Activated naive CD4-positive, alpha-beta T cell treated with anti-CD3 and anti-CD28 coated beads, Interleukin-2, amount 10 ng/mL, durations not matched to agents 7 days and 5 days (primary cell): ENCODE measurements at regions not wholly inside any gene's neighbourhood (a gene's known extent, or its start where the extent isn't known, plus 50 kb on each side); places are given as distances from the start of the nearest gene placed in this dataset.

ENCODE experiments used
- CTCF ChIA-PET: fragments of 350-600 bp; sonication (Branson Sonifier 250); formaldehyde crosslinking; loops from one replicate; lab custom pipeline; 2021; ENCODE audit warnings: antibody characterized with exemption; lab: Charles Lee
- DNase-seq: peaks from one replicate; pipeline ENCODE4 v3.0.0-alpha.2; 2020
- H3K27ac Mint-ChIP-seq: one replicate; pipeline ENCODE4 v1.8.0; 2021; ENCODE audit warnings: mild to moderate bottlenecking, moderate library complexity, mixed read lengths
- H3K27me3 Mint-ChIP-seq: one replicate; pipeline ENCODE4 v1.8.0; 2021; ENCODE audit warnings: mild to moderate bottlenecking, mixed read lengths
- H3K36me3 Mint-ChIP-seq: one replicate; pipeline ENCODE4 v1.8.0; 2021; ENCODE audit warnings: mixed read lengths
- H3K4me1 Mint-ChIP-seq: one replicate; pipeline ENCODE4 v1.8.0; 2021; ENCODE audit warnings: mixed read lengths
- H3K4me3 Mint-ChIP-seq: one replicate; pipeline ENCODE4 v1.8.0; 2021; ENCODE audit warnings: mild to moderate bottlenecking, moderate library complexity, mixed read lengths
- H3K9me3 Mint-ChIP-seq: one replicate; pipeline ENCODE4 v1.8.0; 2021; ENCODE audit warnings: mixed read lengths

DNA sequence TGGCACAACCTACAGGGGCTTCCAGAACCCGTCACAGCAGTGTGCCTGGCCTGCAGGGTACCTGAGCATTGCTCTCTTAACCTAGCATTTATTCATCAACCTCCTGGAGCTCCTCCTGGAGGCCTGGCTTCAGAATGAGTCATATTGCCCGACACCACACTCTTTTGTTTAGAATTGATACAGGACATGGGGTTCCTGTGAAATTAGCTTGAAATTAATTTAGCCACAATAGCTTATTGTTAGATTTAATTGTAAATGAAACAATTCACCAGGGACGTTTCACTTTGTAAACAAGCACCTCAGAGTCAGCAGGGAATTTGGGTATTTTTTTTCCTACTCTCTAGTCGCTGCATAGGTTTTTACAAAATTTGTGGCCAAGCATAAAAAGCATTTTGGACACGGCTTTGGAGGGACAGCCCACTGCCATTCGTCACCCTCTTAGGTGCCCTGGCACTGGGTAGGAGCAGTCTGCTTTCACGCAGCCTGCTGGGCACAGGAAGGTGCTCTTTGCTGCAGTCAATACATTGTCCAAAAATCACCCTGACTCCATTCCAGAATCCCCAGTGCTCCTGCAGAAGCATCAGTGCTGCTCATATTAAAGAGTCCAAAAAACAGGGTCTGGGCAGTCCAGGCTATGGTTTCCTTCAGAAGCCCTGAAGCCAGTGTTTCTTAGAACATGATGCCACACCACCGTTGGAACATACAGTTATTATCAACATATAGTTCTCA lies 60.8 kb upstream of the MEF2A start:
- H3K27me3 Mint-ChIP-seq, result peaks cover 10% of the 10 kb centered on the region

GRCh38 chr15:99506399-99506798 lies 59.4 kb upstream of the MEF2A start:
- Mint-ChIP-seq H3K4me3 (no peak overlapping the region), H3K4me1 (peaks cover 37% of the 10 kb centered on the region), H3K27me3 (peaks cover 9% of the 10 kb centered on the region), H3K36me3 (no peaks in the 10 kb centered on the region), H3K9me3 (no peaks in the 10 kb centered on the region), H3K27ac (no peak overlapping the region)
- CTCF ChIA-PET, result interaction anchor here (0.6 kb wide), 1 partner anchor 84 kb away, joined by 4 read pairs; no protein-coding TSS in a partner anchor
- DNase-seq, result no peak

More for the DNA sequence above, 60.8 kb upstream of the MEF2A start:
- Mint-ChIP-seq H3K4me1 (peaks cover 47% of the 10 kb centered on the region), H3K4me3 (no peak overlapping the region), H3K9me3 (no peaks in the 10 kb centered on the region), H3K36me3 (no peaks in the 10 kb centered on the region), H3K27ac (no peak overlapping the region)
- CTCF ChIA-PET, result interaction anchor here (1.2 to 1.4 kb wide), 2 partner anchors 8 to 233 kb away, joined by 3 to 4 read pairs; no protein-coding TSS in a partner anchor
- no peak for DNase-seq

DNA sequence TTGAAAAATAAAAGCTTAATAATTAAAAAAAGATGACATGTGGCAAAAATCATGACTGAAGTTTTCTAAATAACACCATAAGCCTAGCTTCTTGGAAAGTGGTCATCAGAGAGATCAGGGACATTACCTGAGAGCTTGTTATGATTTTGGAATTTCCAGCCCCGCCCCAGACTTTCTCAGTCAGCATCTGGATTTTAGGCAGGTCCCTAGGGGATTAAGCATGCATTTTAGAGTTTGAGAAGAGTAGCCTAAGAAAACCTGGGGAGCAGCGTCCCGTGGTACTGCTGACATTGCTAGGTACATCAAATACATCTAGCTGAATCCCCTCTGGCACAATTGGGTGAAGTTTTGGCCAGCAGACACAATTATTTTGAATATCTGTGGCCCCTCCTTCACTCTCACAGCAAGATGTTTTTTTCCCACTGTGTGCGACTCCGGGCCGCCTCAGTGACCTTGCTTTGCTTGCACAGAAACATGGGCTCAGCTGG lies 58.7 kb upstream of the MEF2A start:
- no peak overlapping the region for H3K27ac Mint-ChIP-seq
- H3K9me3 Mint-ChIP-seq, result no peaks in the 10 kb centered on the region
- H3K27me3 Mint-ChIP-seq, result peaks cover 6% of the 10 kb centered on the region
- H3K4me1 Mint-ChIP-seq, result peaks cover 40% of the 10 kb centered on the region
- no peaks in the 10 kb centered on the region for H3K36me3 Mint-ChIP-seq
- H3K4me3 Mint-ChIP-seq, result no peak overlapping the region
- CTCF ChIA-PET, result interaction anchor here (0.6 kb wide), 1 partner anchor 85 kb away, joined by 4 read pairs; no protein-coding TSS in a partner anchor
- DNase-seq, result no peak

GRCh38 chr15:99507504-99508310 lies 58.1 kb upstream of the MEF2A start:
- CTCF ChIA-PET, result no interaction called here
- Mint-ChIP-seq H3K27ac (no peak overlapping the region), H3K27me3 (peaks cover 6% of the 10 kb centered on the region), H3K4me3 (no peak overlapping the region), H3K36me3 (no peaks in the 10 kb centered on the region), H3K9me3 (no peaks in the 10 kb centered on the region), H3K4me1 (peaks cover 46% of the 10 kb centered on the region)
- no peak for DNase-seq

DNA sequence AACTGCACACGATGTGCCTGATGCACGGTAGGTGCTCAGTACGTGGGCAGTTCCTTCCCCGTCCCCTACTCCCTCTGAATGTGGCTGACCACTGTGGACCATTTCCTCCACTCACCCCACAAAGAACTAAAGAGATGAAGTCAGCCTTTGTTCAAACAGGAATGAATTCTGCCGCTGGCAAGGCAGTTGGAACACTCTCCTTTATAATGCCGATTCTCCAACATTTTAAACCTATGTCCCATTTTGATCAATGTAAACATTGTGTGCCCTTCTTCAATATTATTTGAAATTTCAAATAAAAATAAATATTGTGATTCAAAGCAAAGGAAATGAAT lies 57.5 kb upstream of the MEF2A start:
- peaks cover 44% of the 10 kb centered on the region for H3K4me1 Mint-ChIP-seq
- peaks cover 9% of the 10 kb centered on the region for H3K27me3 Mint-ChIP-seq
- no peaks in the 10 kb centered on the region for H3K9me3 Mint-ChIP-seq
- DNase-seq, result no peak
- no peak overlapping the region for H3K27ac Mint-ChIP-seq
- H3K4me3 Mint-ChIP-seq, result no peak overlapping the region
- no peaks in the 10 kb centered on the region for H3K36me3 Mint-ChIP-seq
- CTCF ChIA-PET, result no interaction called here

DNA sequence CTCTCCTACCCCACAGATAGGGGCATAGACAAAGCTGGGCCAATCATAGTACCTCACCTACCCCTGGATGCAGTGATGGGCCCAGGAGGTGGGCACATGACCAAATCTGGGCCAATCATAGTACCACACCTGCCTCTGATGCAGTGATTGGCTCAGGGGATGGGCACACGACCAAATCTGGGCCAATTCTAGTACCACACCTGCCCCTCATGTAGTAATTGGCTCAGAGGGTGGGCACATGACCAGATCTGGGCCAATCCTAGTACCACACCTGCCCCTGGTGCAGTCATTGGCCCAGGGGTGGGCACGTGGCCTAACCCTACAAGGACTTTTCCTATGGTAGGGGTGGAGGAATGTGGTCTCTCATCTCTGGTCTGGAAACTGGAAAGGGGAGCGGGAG lies 56.9 kb upstream of the MEF2A start:
- Mint-ChIP-seq H3K36me3 (no peaks in the 10 kb centered on the region), H3K9me3 (no peaks in the 10 kb centered on the region), H3K27ac (no peak overlapping the region), H3K4me3 (no peak overlapping the region), H3K4me1 (peaks cover 39% of the 10 kb centered on the region), H3K27me3 (peaks cover 9% of the 10 kb centered on the region)
- no peak for DNase-seq
- CTCF ChIA-PET, result no interaction called here

DNA sequence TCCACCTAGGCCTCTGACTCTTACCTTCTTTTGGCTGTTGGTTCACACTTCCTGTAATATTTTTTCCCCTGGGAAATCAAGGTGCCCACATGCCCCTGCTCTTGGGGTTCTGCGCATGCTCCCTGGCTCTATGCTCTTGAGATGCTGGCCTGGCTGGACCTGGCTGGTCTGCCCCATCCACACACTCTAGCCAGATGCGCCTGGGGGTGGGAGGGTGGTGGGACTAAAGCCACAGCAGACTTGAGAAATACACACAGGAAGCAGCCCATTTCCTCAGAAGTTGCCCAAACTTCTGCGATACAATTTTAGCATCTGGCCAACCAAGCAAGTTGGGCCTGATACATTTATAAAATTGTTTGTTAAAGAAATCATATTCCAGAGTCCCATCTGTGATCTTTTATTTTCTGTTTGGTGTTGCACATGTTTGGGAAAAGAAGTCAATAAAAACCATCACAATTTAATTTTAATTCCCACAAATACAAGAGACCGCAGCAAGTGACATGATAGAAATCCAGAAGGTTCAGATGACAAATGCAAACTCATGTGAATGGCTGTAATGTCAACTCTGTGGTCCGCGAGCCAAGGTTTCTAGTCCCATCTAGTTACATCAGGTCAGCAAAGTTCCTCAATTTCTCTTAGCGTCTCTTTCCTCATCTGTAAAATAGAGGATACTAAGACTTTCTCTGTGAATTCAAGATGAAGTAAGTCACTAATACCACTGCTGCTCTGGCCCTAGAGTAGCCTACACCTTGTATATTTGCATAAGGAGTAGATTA lies 55.9 kb upstream of the MEF2A start:
- H3K27me3 Mint-ChIP-seq, result peaks cover 13% of the 10 kb centered on the region
- H3K36me3 Mint-ChIP-seq, result no peaks in the 10 kb centered on the region
- H3K4me1 Mint-ChIP-seq, result peaks cover 29% of the 10 kb centered on the region
- H3K4me3 Mint-ChIP-seq, result no peak overlapping the region
- no peak overlapping the region for H3K27ac Mint-ChIP-seq
- DNase-seq, result no peak
- CTCF ChIA-PET, result no interaction called here
- no peaks in the 10 kb centered on the region for H3K9me3 Mint-ChIP-seq

- no peak overlapping the region for H3K27ac Mint-ChIP-seq
- H3K36me3 Mint-ChIP-seq, result no peaks in the 10 kb centered on the region
- CTCF ChIA-PET, result interaction anchor here (0.9 kb wide), 1 partner anchor 90 kb away, joined by 3 read pairs; no protein-coding TSS in a partner anchor
- peaks cover 13% of the 10 kb centered on the region for H3K27me3 Mint-ChIP-seq
- H3K4me3 Mint-ChIP-seq, result no peak overlapping the region
- peaks cover 27% of the 10 kb centered on the region for H3K4me1 Mint-ChIP-seq
- no peak for DNase-seq
- no peaks in the 10 kb centered on the region for H3K9me3 Mint-ChIP-seq
These were observed 54.3 kb upstream of the MEF2A start for GRCh38 chr15:99511531-99511865.

- CTCF ChIA-PET, result interaction anchor here (0.9 to 1.1 kb wide), 3 partner anchors 8 to 243 kb away, joined by 3 to 4 read pairs (median 3); no protein-coding TSS in a partner anchor
- Mint-ChIP-seq H3K4me3 (no peak overlapping the region), H3K27ac (no peak overlapping the region), H3K9me3 (no peaks in the 10 kb centered on the region), H3K4me1 (peaks cover 27% of the 10 kb centered on the region), H3K36me3 (no peaks in the 10 kb centered on the region), H3K27me3 (peaks cover 13% of the 10 kb centered on the region)
- DNase-seq, result no peak
These were observed 53.7 kb upstream of the MEF2A start for GRCh38 chr15:99511866-99512661.

- Mint-ChIP-seq H3K9me3 (no peaks in the 10 kb centered on the region), H3K4me1 (peaks cover 23% of the 10 kb centered on the region), H3K36me3 (no peaks in the 10 kb centered on the region), H3K4me3 (no peak overlapping the region), H3K27me3 (peaks cover 13% of the 10 kb centered on the region), H3K27ac (no peak overlapping the region)
- CTCF ChIA-PET, result no interaction called here
- DNase-seq, result no peak
These were observed 51.5 kb upstream of the MEF2A start for GRCh38 chr15:99514306-99514705.
